Effector memory CD8-positive, alpha-beta T cell (primary cell): ENCODE measurements at regions not wholly inside any gene's neighbourhood (a gene's known extent, or its start where the extent isn't known, plus 50 kb on each side); places are given as distances from the start of the nearest gene placed in this dataset.
A peak's percentile ranks its signal among the peaks of the same experiment; 100 is the strongest.

Source experiments
- ATAC-seq: fragments of 150-1000 bp; cut with Tn5 transposase; replicated peaks from 2 replicates; pipeline ENCODE4 v1.10.0; 2021; ENCODE audit warnings: mild to moderate bottlenecking, moderate library complexity
- DNase-seq, 3 experiments: peaks; one replicate each; pipeline ENCODE4 v3.0.0; 2021
- H3K27ac Mint-ChIP-seq, 2 donors: one replicate each; pipeline ENCODE4 v1.8.0; 2022; ENCODE audit warnings: mild to moderate bottlenecking in 2 of 2, mixed read lengths in 2 of 2, moderate library complexity in 2 of 2
- H3K27me3 Mint-ChIP-seq, 2 donors: one replicate each; pipeline ENCODE4 v1.8.0; 2022; ENCODE audit warnings: mixed read lengths in 2 of 2
- H3K36me3 Mint-ChIP-seq: one replicate; pipeline ENCODE4 v1.8.0; 2022; ENCODE audit warnings: mild to moderate bottlenecking, moderate library complexity, mixed read lengths; ENCODE audit not compliant: insufficient read depth
- H3K4me1 Mint-ChIP-seq, 2 donors: one replicate each; pipeline ENCODE4 v1.8.0; 2022; ENCODE audit warnings: low read depth in 2 of 2, mixed read lengths in 2 of 2
- H3K4me3 Mint-ChIP-seq, 2 donors: one replicate each; pipeline ENCODE4 v1.8.0; 2022; ENCODE audit warnings: mild to moderate bottlenecking in 2 of 2, mixed read lengths in 2 of 2, moderate library complexity in 2 of 2
- H3K9me3 Mint-ChIP-seq, 2 donors: one replicate each; pipeline ENCODE4 v1.8.0; 2022; ENCODE audit warnings: mixed read lengths in 2 of 2

- DNase-seq = peak; percentile 51 to 64 (median 58)
These were observed 304.8 kb upstream of the OR4E1 start for GRCh38 chr14:21978184-21978998.

GRCh38 chr14:21974741-21975140 is 301.1 kb upstream of the OR4E1 start:
- Mint-ChIP-seq H3K27ac (no peak overlapping the region), H3K36me3 (peaks cover 2% of the 10 kb centered on the region), H3K4me1 (peaks cover 2 to 3% of the 10 kb centered on the region in 2 donors), H3K9me3 (no peaks in the 10 kb centered on the region), H3K4me3 (peak overlapping the region in 1 of 2 donors; percentile 68), H3K27me3 (peaks cover 14 to 17% of the 10 kb centered on the region in 2 donors)
- ATAC-seq (no peak), DNase-seq (no peak)

More at GRCh38 chr14:21978184-21978998, 304.8 kb upstream of the OR4E1 start:
- no peaks in the 10 kb centered on the region for H3K9me3 Mint-ChIP-seq
- peaks cover 2 to 3% of the 10 kb centered on the region in 2 donors for H3K4me1 Mint-ChIP-seq
- H3K27ac Mint-ChIP-seq = peak overlapping the region in 1 of 2 donors; percentile 23
- H3K27me3 Mint-ChIP-seq = peaks cover 0 to 10% of the 10 kb centered on the region in 2 donors
- peak; percentile 73 for ATAC-seq
- peak overlapping the region; percentile 64 to 70 for H3K4me3 Mint-ChIP-seq
- H3K36me3 Mint-ChIP-seq = no peaks in the 10 kb centered on the region

GRCh38 chr14:21965042-21965441 is 291.4 kb upstream of the OR4E1 start:
- no peak overlapping the region for H3K4me3 Mint-ChIP-seq
- ATAC-seq (peak; percentile 78), DNase-seq (no peak)
- peaks cover 4 to 10% of the 10 kb centered on the region in 2 donors for H3K27me3 Mint-ChIP-seq
- H3K9me3 Mint-ChIP-seq = no peaks in the 10 kb centered on the region
- no peaks in the 10 kb centered on the region for H3K36me3 Mint-ChIP-seq
- peaks cover 6 to 8% of the 10 kb centered on the region in 2 donors for H3K4me1 Mint-ChIP-seq
- H3K27ac Mint-ChIP-seq = no peak overlapping the region

- ATAC-seq (no peak), DNase-seq (no peak)
- Mint-ChIP-seq H3K4me1 (peaks cover 6 to 8% of the 10 kb centered on the region in 2 donors), H3K4me3 (no peak overlapping the region), H3K27ac (no peak overlapping the region), H3K36me3 (no peaks in the 10 kb centered on the region), H3K9me3 (no peaks in the 10 kb centered on the region), H3K27me3 (peaks cover 0 to 10% of the 10 kb centered on the region in 2 donors)
These were observed 290.6 kb upstream of the OR4E1 start for GRCh38 chr14:21964180-21964579.

GRCh38 chr14:21960636-21961035 is 287.0 kb upstream of the OR4E1 start:
- peaks cover 6 to 14% of the 10 kb centered on the region in 2 donors for H3K27me3 Mint-ChIP-seq
- ATAC-seq (no peak), DNase-seq (no peak)
- H3K9me3 Mint-ChIP-seq = no peaks in the 10 kb centered on the region
- peaks cover 6 to 8% of the 10 kb centered on the region in 2 donors for H3K4me1 Mint-ChIP-seq
- no peak overlapping the region for H3K4me3 Mint-ChIP-seq
- H3K27ac Mint-ChIP-seq = no peak overlapping the region
- no peaks in the 10 kb centered on the region for H3K36me3 Mint-ChIP-seq

GRCh38 chr14:21941885-21942284 is 268.3 kb upstream of the OR4E1 start:
- no peaks in the 10 kb centered on the region for H3K36me3 Mint-ChIP-seq
- DNase-seq = no peak
- H3K27ac Mint-ChIP-seq = peak overlapping the region in 1 of 2 donors; percentile 56
- H3K4me3 Mint-ChIP-seq = no peak overlapping the region
- ATAC-seq = no peak
- H3K9me3 Mint-ChIP-seq = no peaks in the 10 kb centered on the region
- peaks cover 10 to 12% of the 10 kb centered on the region in 2 donors for H3K27me3 Mint-ChIP-seq
- H3K4me1 Mint-ChIP-seq = peaks cover 0 to 3% of the 10 kb centered on the region in 2 donors

- peak; percentile 61 for ATAC-seq
- Mint-ChIP-seq H3K27me3 (peaks cover 10 to 12% of the 10 kb centered on the region in 2 donors), H3K4me1 (peaks cover 0 to 3% of the 10 kb centered on the region in 2 donors), H3K36me3 (no peaks in the 10 kb centered on the region), H3K4me3 (peak overlapping the region; percentile 15 to 66), H3K9me3 (no peaks in the 10 kb centered on the region), H3K27ac (no peak overlapping the region)
- DNase-seq = peak in 1 of 3 experiments; percentile 11
These were observed 267.6 kb upstream of the OR4E1 start for GRCh38 chr14:21940887-21941856.

GRCh38 chr14:21939836-21940235 is 266.2 kb upstream of the OR4E1 start:
- DNase-seq = no peak
- Mint-ChIP-seq H3K9me3 (no peaks in the 10 kb centered on the region), H3K27ac (no peak overlapping the region), H3K4me1 (peaks cover 0 to 3% of the 10 kb centered on the region in 2 donors), H3K4me3 (no peak overlapping the region), H3K36me3 (no peaks in the 10 kb centered on the region), H3K27me3 (peaks cover 0 to 4% of the 10 kb centered on the region in 2 donors)
- ATAC-seq = no peak

- ATAC-seq (no peak), DNase-seq (no peak)
- peaks cover 0 to 3% of the 10 kb centered on the region in 2 donors for H3K4me1 Mint-ChIP-seq
- no peak overlapping the region for H3K4me3 Mint-ChIP-seq
- H3K27me3 Mint-ChIP-seq = no peaks in the 10 kb centered on the region
- no peaks in the 10 kb centered on the region for H3K9me3 Mint-ChIP-seq
- no peaks in the 10 kb centered on the region for H3K36me3 Mint-ChIP-seq
- H3K27ac Mint-ChIP-seq = no peak overlapping the region
These were observed 264.4 kb upstream of the OR4E1 start for GRCh38 chr14:21937996-21938395.

GRCh38 chr14:21933681-21934080 is 260.1 kb upstream of the OR4E1 start:
- H3K9me3 Mint-ChIP-seq = no peaks in the 10 kb centered on the region
- H3K4me1 Mint-ChIP-seq = peaks cover 0 to 2% of the 10 kb centered on the region in 2 donors
- no peak for ATAC-seq
- H3K36me3 Mint-ChIP-seq = no peaks in the 10 kb centered on the region
- no peak overlapping the region for H3K4me3 Mint-ChIP-seq
- H3K27ac Mint-ChIP-seq = no peak overlapping the region
- no peaks in the 10 kb centered on the region for H3K27me3 Mint-ChIP-seq
- no peak for DNase-seq

GRCh38 chr14:21924479-21924878 is 250.9 kb upstream of the OR4E1 start:
- Mint-ChIP-seq H3K4me1 (peaks cover 12 to 35% of the 10 kb centered on the region in 2 donors), H3K27me3 (no peaks in the 10 kb centered on the region), H3K9me3 (no peaks in the 10 kb centered on the region), H3K27ac (no peak overlapping the region), H3K4me3 (peak overlapping the region; percentile 54 to 61), H3K36me3 (peaks cover 3% of the 10 kb centered on the region)
- DNase-seq (peak; percentile 40 to 44 (median 43)), ATAC-seq (peak; percentile 83)

GRCh38 chr14:21923820-21924219 is 250.2 kb upstream of the OR4E1 start:
- Mint-ChIP-seq H3K4me1 (peaks cover 13 to 37% of the 10 kb centered on the region in 2 donors), H3K27ac (peak overlapping the region; percentile 60 to 63), H3K36me3 (peaks cover 3% of the 10 kb centered on the region), H3K4me3 (peak overlapping the region; percentile 55 to 61), H3K27me3 (no peaks in the 10 kb centered on the region), H3K9me3 (no peaks in the 10 kb centered on the region)
- DNase-seq (peak; percentile 12 to 30 (median 19)), ATAC-seq (peak; percentile 95)

GRCh38 chr14:21921453-21921852 is 247.8 kb upstream of the OR4E1 start:
- Mint-ChIP-seq H3K4me3 (no peak overlapping the region), H3K4me1 (peaks cover 14 to 45% of the 10 kb centered on the region in 2 donors), H3K36me3 (peaks cover 6% of the 10 kb centered on the region)

More at GRCh38 chr14:21921453-21921852, 247.8 kb upstream of the OR4E1 start:
- Mint-ChIP-seq H3K27ac (peak overlapping the region in 1 of 2 donors; percentile 10), H3K9me3 (no peaks in the 10 kb centered on the region), H3K27me3 (no peaks in the 10 kb centered on the region)
- DNase-seq (no peak), ATAC-seq (no peak)
